Left lung (tissue), 4 donors: ENCODE measurements at regions not wholly inside any gene's neighbourhood (a gene's known extent, or its start where the extent isn't known, plus 50 kb on each side); places are given as distances from the start of the nearest gene placed in this dataset.

Source experiments
- ATAC-seq: fragments of 200-7000 bp; cut with Tn5 transposase; one replicate; pipeline ENCODE4 v1.9.1; 2020; ENCODE audit warnings: moderate library complexity
- DNase-seq, 4 donors: peaks; one replicate each; pipeline ENCODE4 v3.0.0-alpha.2; 2013 to 2020
- H3K27ac ChIP-seq, 2 donors: fragments of 200-600 bp; sonication (generic) in 1 of 2; one replicate each; pipeline versions ENCODE4 v1.5.0 to v1.8.0; 2020 to 2021
- H3K27me3 ChIP-seq, 2 donors: fragments of 200-600 bp; sonication (generic) in 1 of 2; one replicate each; pipeline versions ENCODE4 v1.5.0 to v1.8.0; 2020 to 2021
- H3K36me3 ChIP-seq, 2 donors: fragments of 200-600 bp; sonication (generic) in 1 of 2; one replicate each; pipeline versions ENCODE4 v1.5.0 to v1.8.0; 2020 to 2021
- H3K4me1 ChIP-seq, 2 donors: fragments of 200-600 bp; one replicate each; pipeline ENCODE4 v1.8.0; 2021
- H3K4me3 ChIP-seq, 2 donors: fragments of 200-600 bp; sonication (generic) in 1 of 2; one replicate each; pipeline versions ENCODE4 v1.5.0 to v1.8.0; 2020 to 2021; ENCODE audit warnings: mild to moderate bottlenecking in 1 of 2
- H3K9me3 ChIP-seq, 2 donors: fragments of 200-600 bp; sonication (generic) in 1 of 2; one replicate each; pipeline versions ENCODE4 v1.5.0 to v1.8.0; 2020 to 2021
- intact Hi-C, 2 donors: fragments of 100-400 bp; cut with DNase I; formaldehyde crosslinking; loops; one replicate each; pipeline versions ENCODE4 v1.11.2 to v1.14.2; 2022
- TF ChIP-seq, protein P1 (sequence below), 2 donors: fragments of 200-600 bp; sonication (generic) in 1 of 2; IDR thresholded peaks; one replicate each; pipeline versions ENCODE4 v1.5.0 to v1.8.0; 2021; ENCODE audit warnings: antibody characterized with exemption in 2 of 2
- donor health status: DM: no; HTN: yes; CAD: no.
- donor health status: DM: no; HTN: no; CAD: no.

DNA sequence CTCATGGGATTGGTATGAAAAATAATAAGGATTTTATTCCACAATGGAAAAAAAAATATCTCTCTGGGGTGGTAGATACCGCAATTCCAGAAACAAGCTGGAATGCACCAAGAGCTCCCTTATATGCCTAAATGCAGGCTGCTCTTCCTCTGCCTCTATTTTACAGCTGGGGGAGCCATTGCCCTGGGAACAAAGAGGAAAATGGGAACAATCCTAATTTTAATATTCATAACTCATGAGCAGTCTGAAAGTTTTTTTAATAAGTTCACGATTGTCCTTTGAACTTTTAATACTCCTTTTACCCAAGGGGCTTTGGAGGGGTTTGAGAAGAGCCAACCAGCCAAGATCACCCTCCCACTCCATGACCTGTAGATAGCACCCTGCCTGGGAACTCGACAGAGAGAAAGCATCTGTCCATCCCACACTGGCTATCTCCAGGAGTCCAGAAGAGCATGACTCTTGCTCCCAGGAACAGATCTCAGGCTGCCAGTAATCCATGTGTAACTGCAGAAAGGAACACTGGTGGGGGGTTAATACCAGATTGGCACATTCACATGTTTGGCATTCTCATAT lies 74.7 kb downstream of the CD83 start:
- ATAC-seq (no peak), DNase-seq (no peak)
- intact Hi-C loops = no loop called here
- Histone ChIP-seq H3K4me1 (no peaks in the 10 kb centered on the region), H3K4me3 (no peak overlapping the region), H3K27me3 (no peaks in the 10 kb centered on the region), H3K27ac (no peak overlapping the region), H3K36me3 (no peaks in the 10 kb centered on the region), H3K9me3 (no peaks in the 10 kb centered on the region)
- TF ChIP-seq, protein P1, sequence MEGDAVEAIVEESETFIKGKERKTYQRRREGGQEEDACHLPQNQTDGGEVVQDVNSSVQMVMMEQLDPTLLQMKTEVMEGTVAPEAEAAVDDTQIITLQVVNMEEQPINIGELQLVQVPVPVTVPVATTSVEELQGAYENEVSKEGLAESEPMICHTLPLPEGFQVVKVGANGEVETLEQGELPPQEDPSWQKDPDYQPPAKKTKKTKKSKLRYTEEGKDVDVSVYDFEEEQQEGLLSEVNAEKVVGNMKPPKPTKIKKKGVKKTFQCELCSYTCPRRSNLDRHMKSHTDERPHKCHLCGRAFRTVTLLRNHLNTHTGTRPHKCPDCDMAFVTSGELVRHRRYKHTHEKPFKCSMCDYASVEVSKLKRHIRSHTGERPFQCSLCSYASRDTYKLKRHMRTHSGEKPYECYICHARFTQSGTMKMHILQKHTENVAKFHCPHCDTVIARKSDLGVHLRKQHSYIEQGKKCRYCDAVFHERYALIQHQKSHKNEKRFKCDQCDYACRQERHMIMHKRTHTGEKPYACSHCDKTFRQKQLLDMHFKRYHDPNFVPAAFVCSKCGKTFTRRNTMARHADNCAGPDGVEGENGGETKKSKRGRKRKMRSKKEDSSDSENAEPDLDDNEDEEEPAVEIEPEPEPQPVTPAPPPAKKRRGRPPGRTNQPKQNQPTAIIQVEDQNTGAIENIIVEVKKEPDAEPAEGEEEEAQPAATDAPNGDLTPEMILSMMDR (IDR thresholded peaks at IDR 0.05) = no peak

DNA sequence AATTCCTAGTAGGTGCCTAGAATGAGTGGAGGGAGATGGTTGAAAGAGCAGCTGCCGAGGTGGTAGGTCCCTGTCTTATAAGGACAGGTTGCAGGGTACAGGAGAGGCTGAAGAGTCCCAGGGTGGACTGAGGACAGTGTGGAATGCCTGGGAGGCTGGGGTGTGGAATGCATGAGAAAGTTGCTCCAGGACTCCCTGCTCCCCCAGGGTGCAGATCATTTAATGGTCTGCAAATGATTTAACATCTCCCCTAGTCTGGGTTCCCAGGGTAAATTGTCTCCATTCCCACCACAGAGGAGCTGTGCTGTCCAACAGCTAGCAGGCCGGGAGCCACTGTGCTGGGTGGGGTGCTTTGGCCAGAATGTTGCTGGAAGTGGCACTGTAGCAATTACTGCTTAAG lies 76.0 kb downstream of the CD83 start:
- DNase-seq = no peak
- no peaks in the 10 kb centered on the region for H3K9me3 ChIP-seq
- no peak for ATAC-seq
- intact Hi-C loops = no loop called here
- TF ChIP-seq, protein P1 (IDR thresholded peaks at IDR 0.05) = no peak
- H3K27me3 ChIP-seq = no peaks in the 10 kb centered on the region
- no peaks in the 10 kb centered on the region for H3K4me1 ChIP-seq
- H3K27ac ChIP-seq = no peak overlapping the region
- H3K36me3 ChIP-seq = no peaks in the 10 kb centered on the region
- no peak overlapping the region for H3K4me3 ChIP-seq

DNA sequence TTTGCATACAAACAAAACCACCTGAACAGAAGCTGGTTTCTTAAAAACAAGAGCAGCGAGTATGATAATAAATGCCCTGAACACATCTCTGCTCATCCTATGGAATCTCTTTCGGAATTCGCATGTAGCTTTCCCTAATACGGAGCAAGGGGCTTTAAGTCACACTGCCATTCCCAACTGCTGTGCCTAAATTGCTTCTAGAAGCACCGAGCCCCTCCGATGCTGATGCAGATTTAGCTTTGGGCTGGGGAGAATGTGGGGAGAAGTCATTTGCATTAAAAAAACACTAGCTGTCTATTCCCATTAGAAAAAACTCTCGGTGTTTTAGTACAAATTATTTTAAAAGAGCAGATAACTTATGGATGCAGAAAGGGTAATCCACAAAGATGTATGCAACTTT lies 76.9 kb downstream of the CD83 start:
- intact Hi-C loops = no loop called here
- no peak overlapping the region for H3K27ac ChIP-seq
- no peak overlapping the region for H3K4me3 ChIP-seq
- DNase-seq = no peak
- TF ChIP-seq, protein P1 (IDR thresholded peaks at IDR 0.05) = no peak
- H3K9me3 ChIP-seq = no peaks in the 10 kb centered on the region
- ATAC-seq = no peak
- H3K4me1 ChIP-seq = no peaks in the 10 kb centered on the region
- H3K27me3 ChIP-seq = no peaks in the 10 kb centered on the region
- H3K36me3 ChIP-seq = no peaks in the 10 kb centered on the region

DNA sequence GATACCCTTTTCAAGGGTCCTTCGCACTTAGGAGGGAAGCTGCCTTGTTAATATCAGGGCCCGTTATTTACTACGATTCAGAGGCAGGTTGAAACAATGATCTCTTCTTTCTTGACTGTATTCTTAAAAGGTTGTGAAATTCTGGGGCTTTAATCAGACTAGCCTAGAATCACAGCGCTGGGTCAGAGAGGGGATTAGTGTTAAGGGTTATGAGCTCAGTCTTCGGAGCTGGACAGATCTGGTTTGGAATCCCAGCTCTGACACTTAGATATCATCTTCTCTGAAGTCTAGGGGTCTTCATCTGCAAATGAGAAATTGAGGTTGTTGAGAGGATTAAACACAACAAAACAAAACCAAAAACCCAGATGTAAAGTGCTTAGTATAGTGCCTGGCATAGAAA lies 77.4 kb downstream of the CD83 start:
- DNase-seq (no peak), ATAC-seq (no peak)
- no peaks in the 10 kb centered on the region for H3K4me1 ChIP-seq
- no peak overlapping the region for H3K27ac ChIP-seq
- H3K27me3 ChIP-seq = no peaks in the 10 kb centered on the region
- TF ChIP-seq, protein P1 (IDR thresholded peaks at IDR 0.05) = no peak
- H3K4me3 ChIP-seq = no peak overlapping the region
- H3K9me3 ChIP-seq = no peaks in the 10 kb centered on the region
- intact Hi-C loops = no loop called here
- H3K36me3 ChIP-seq = no peaks in the 10 kb centered on the region

DNA sequence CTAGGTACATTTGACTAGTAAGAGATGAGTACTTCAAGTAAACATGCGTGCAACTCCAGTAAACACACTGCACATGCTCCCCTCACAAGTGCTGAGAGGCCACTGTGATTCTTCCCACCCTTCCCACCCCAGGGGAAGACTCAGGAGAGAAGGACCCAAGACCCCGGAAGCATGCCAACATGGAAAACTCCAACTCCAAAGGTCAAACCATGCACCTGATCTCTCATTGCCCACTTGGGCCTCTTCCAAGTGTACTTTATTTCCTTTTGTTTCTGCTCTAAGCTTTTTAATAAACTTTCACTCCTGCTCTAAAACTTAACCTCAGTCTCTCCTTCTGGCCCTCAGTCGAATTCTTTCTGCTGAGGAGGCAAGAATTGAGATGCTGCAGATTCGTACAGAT lies 78.5 kb downstream of the CD83 start:
- Histone ChIP-seq H3K4me1 (no peaks in the 10 kb centered on the region), H3K36me3 (no peaks in the 10 kb centered on the region), H3K4me3 (no peak overlapping the region), H3K9me3 (no peaks in the 10 kb centered on the region), H3K27ac (no peak overlapping the region), H3K27me3 (no peaks in the 10 kb centered on the region)
- TF ChIP-seq, protein P1 (IDR thresholded peaks at IDR 0.05) = no peak
- ATAC-seq = no peak
- DNase-seq = no peak
- intact Hi-C loops = no loop called here
